IMR-90 (cell line): ENCODE measurements at regions not wholly inside any gene's neighbourhood (a gene's known extent, or its start where the extent isn't known, plus 50 kb on each side); places are given as distances from the start of the nearest gene placed in this dataset.

Experiments
- ATAC-seq: fragments of 200-7000 bp; cut with Tn5 transposase; 2 replicates; pipeline ENCODE4 v1.9.1; 2020; ENCODE audit warnings: low read depth, mild to moderate bottlenecking, moderate library complexity
- BruUV-seq: library from RNA; stranded (reverse); fragments of 400-500 nt; replicated peaks from 2 replicates; lab custom pipeline; 2021; lab: Mats Ljungman, UMichigan
- CTCF ChIA-PET: fragments of 300-600 bp; formaldehyde crosslinking; extraction: SDS; loops from one replicate; lab custom pipeline; 2021; ENCODE audit warnings: antibody characterized with exemption; lab: Yijun Ruan, JAX
- POLR2A ChIA-PET: fragments of 300-600 bp; sonication (Branson Sonifier 250); formaldehyde crosslinking; loops from one replicate; lab custom pipeline; 2022; ENCODE audit warnings: antibody characterized with exemption; ENCODE audit not compliant: unreplicated experiment; lab: Charles Lee
- DNase-seq: peaks from one replicate; pipeline ENCODE4 v3.0.0; 2013
- H2AFZ ChIP-seq: replicated peaks from 2 replicates; pipeline ENCODE3; 2013; ENCODE audit warnings: low read length, mild to moderate bottlenecking; ENCODE audit not compliant: poor library complexity
- H2AK5ac ChIP-seq: 2 replicates; pipeline ENCODE4 v1.6.1; 2013; ENCODE audit warnings: low read depth, low read length, inconsistent platforms
- H2AK9ac ChIP-seq: replicated peaks from 2 replicates; pipeline ENCODE3; 2013; ENCODE audit warnings: mild to moderate bottlenecking, low read depth, low read length, moderate library complexity; ENCODE audit not compliant: poor library complexity
- H2BK120ac ChIP-seq: 2 replicates; pipeline ENCODE4 v1.6.1; 2013; ENCODE audit warnings: low read depth, low read length, inconsistent platforms
- H2BK15ac ChIP-seq: 3 replicates; pipeline ENCODE4 v1.6.1; 2013; ENCODE audit warnings: low read depth, low read length, inconsistent platforms
- H2BK20ac ChIP-seq: 2 replicates; pipeline ENCODE4 v1.6.1; 2013; ENCODE audit warnings: low read depth, mild to moderate bottlenecking, inconsistent platforms, low read length, moderate library complexity
- H2BK5ac ChIP-seq: 2 replicates; pipeline ENCODE4 v1.6.1; 2013; ENCODE audit warnings: mild to moderate bottlenecking, low read depth, low read length, inconsistent platforms; ENCODE audit not compliant: poor library complexity, severe bottlenecking
- H3K14ac ChIP-seq: replicated peaks from 2 replicates; pipeline ENCODE4 v1.6.1; 2013; ENCODE audit warnings: low read depth, low read length, inconsistent platforms
- H3K18ac ChIP-seq: 2 replicates; pipeline ENCODE4 v1.6.1; 2013; ENCODE audit warnings: low read depth, low read length, control low read depth
- H3K23ac ChIP-seq: 2 replicates; pipeline ENCODE4 v1.6.1; 2013; ENCODE audit warnings: low read depth, low read length, inconsistent platforms
- H3K27ac ChIP-seq: 2 replicates; pipeline ENCODE4 v1.5.1; 2013; ENCODE audit warnings: mild to moderate bottlenecking, control low read depth, low read length; ENCODE audit not compliant: insufficient read depth
- H3K27me3 ChIP-seq: 2 replicates; pipeline ENCODE4 v1.6.1; 2013; ENCODE audit warnings: low read length; ENCODE audit not compliant: control insufficient read depth, insufficient read depth
- H3K36me3 ChIP-seq: 2 replicates; pipeline ENCODE4 v1.6.1; 2013; ENCODE audit warnings: low read length, mixed read lengths; ENCODE audit not compliant: control insufficient read depth, insufficient read depth
- H3K4ac ChIP-seq: 2 replicates; pipeline ENCODE4 v1.6.1; 2013; ENCODE audit warnings: low read depth, low read length, inconsistent platforms
- H3K4me1 ChIP-seq: 2 replicates; pipeline ENCODE4 v1.6.1; 2013; ENCODE audit warnings: low read length, mixed read lengths; ENCODE audit not compliant: control insufficient read depth, insufficient read depth
- H3K4me2 ChIP-seq: 2 replicates; pipeline ENCODE4 v1.6.1; 2013; ENCODE audit warnings: low read depth, mild to moderate bottlenecking, control low read depth, low read length, moderate library complexity
- H3K4me3 ChIP-seq: 2 replicates; pipeline ENCODE4 v1.5.1; 2013; ENCODE audit warnings: low read depth, mild to moderate bottlenecking, control low read depth, low read length, moderate library complexity; ENCODE audit not compliant: insufficient read depth
- H3K56ac ChIP-seq: 2 replicates; pipeline ENCODE4 v1.6.1; 2013; ENCODE audit warnings: low read length, inconsistent platforms; ENCODE audit not compliant: insufficient read depth; ENCODE audit errors: extremely low read depth
- H3K79me1 ChIP-seq, 2 experiments: 2 replicates each; pipeline ENCODE4 v1.6.1; 2013; ENCODE audit warnings: low read length in 2 of 2, inconsistent platforms in 1 of 2, low read depth in 1 of 2
- H3K9ac ChIP-seq: 2 replicates; pipeline ENCODE4 v1.6.1; 2013; ENCODE audit warnings: low read depth, low read length, control low read depth
- H3K9me1 ChIP-seq: 2 replicates; pipeline ENCODE4 v1.6.1; 2013; ENCODE audit warnings: low read length, inconsistent platforms; ENCODE audit not compliant: insufficient read depth
- H3K9me3 ChIP-seq: 2 replicates; pipeline ENCODE4 v1.6.1; 2013; ENCODE audit warnings: low read length; ENCODE audit not compliant: control insufficient read depth, insufficient read depth
- H4K20me1 ChIP-seq: 2 replicates; pipeline ENCODE4 v1.6.1; 2013; ENCODE audit warnings: low read length, inconsistent platforms; ENCODE audit not compliant: insufficient read depth
- H4K5ac ChIP-seq: 2 replicates; pipeline ENCODE4 v1.6.1; 2013; ENCODE audit warnings: mild to moderate bottlenecking, low read depth, low read length, control low read depth
- H4K8ac ChIP-seq, 2 experiments: 2 replicates each; pipeline ENCODE4 v1.6.1; 2013; ENCODE audit warnings: low read depth in 2 of 2, low read length in 2 of 2, control low read depth in 1 of 2, inconsistent platforms in 1 of 2
- H4K91ac ChIP-seq: 2 replicates; pipeline ENCODE4 v1.6.1; 2013; ENCODE audit warnings: low read depth, low read length, inconsistent platforms; ENCODE audit not compliant: insufficient read depth
- BHLHE40 ChIP-seq: fragments of 150-350 bp; IDR thresholded peaks from 2 replicates; pipeline ENCODE4 v1.6.1; 2016; ENCODE audit warnings: mild to moderate bottlenecking, low read depth, low read length
- CEBPB ChIP-seq: IDR thresholded peaks from 2 replicates; pipeline ENCODE4 v1.6.1; 2012; ENCODE audit warnings: low read depth, low read length, improper control_type of control experiment
- CHD1 ChIP-seq: IDR thresholded peaks from 2 replicates; pipeline ENCODE4 v1.6.1; 2012; ENCODE audit warnings: low read depth, low read length, improper control_type of control experiment
- CTCF ChIP-seq: conservative IDR thresholded peaks from 2 replicates; pipeline ENCODE4 v1.5.1; 2012; ENCODE audit warnings: mild to moderate bottlenecking, low read depth, low read length, improper control_type of control experiment
- ELK1 ChIP-seq: fragments of 150-350 bp; IDR thresholded peaks from 2 replicates; pipeline ENCODE4 v1.6.1; 2016; ENCODE audit warnings: low read depth, mild to moderate bottlenecking, low read length, moderate library complexity, borderline replicate concordance
- FOS ChIP-seq: fragments of 150-350 bp; IDR thresholded peaks from 2 replicates; pipeline ENCODE4 v1.6.1; 2016; ENCODE audit warnings: low read depth, low read length
- MAFK ChIP-seq: IDR thresholded peaks from 2 replicates; pipeline ENCODE4 v1.6.1; 2012; ENCODE audit warnings: low read depth, low read length, improper control_type of control experiment
- MAZ ChIP-seq: IDR thresholded peaks from 2 replicates; pipeline ENCODE4 v1.6.1; 2012; ENCODE audit warnings: low read depth, mild to moderate bottlenecking, low read length, improper control_type of control experiment, moderate library complexity, borderline replicate concordance
- MXI1 ChIP-seq: IDR thresholded peaks from 2 replicates; pipeline ENCODE4 v1.6.1; 2012; ENCODE audit warnings: low read depth, mild to moderate bottlenecking, low read length, moderate library complexity, borderline replicate concordance
- NFE2L2 ChIP-seq: fragments of 150-350 bp; IDR thresholded peaks from 2 replicates; pipeline ENCODE4 v1.6.1; 2016; ENCODE audit warnings: low read depth, mild to moderate bottlenecking, low read length
- POLR2A ChIP-seq: IDR thresholded peaks from 2 replicates; pipeline ENCODE4 v1.6.1; 2012; ENCODE audit warnings: mild to moderate bottlenecking, low read depth, low read length
- RAD21 ChIP-seq: IDR thresholded peaks from 2 replicates; pipeline ENCODE4 v1.6.1; 2012; ENCODE audit warnings: low read length, improper control_type of control experiment
- RCOR1 ChIP-seq: IDR thresholded peaks from 2 replicates; pipeline ENCODE4 v1.6.1; 2012; ENCODE audit warnings: mild to moderate bottlenecking, low read length, improper control_type of control experiment; ENCODE audit not compliant: insufficient replicate concordance
- RFX5 ChIP-seq: IDR thresholded peaks from 2 replicates; pipeline ENCODE4 v1.8.0; 2012; ENCODE audit warnings: low read depth, mild to moderate bottlenecking, low read length, moderate library complexity
- SMC3 ChIP-seq: fragments of 150-350 bp; IDR thresholded peaks from 2 replicates; pipeline ENCODE4 v1.6.1; 2016; ENCODE audit warnings: low read depth, mild to moderate bottlenecking, antibody characterized with exemption, low read length, moderate library complexity
- USF2 ChIP-seq: fragments of 150-350 bp; IDR thresholded peaks from 2 replicates; pipeline ENCODE4 v1.6.1; 2017; ENCODE audit warnings: mild to moderate bottlenecking, antibody characterized with exemption, low read length, low read depth
- WGBS, 2 experiments: methylation state at CpG; one replicate each; pipeline versions ENCODE4 v1.1.5 to v1.1.7; 2013; ENCODE audit warnings: missing lambda C conversion rate in 2 of 2; ENCODE audit not compliant: insufficient read length in 1 of 2; ENCODE audit errors: extremely low coverage in 2 of 2; 5-methylcytosine and 5-hydroxymethylcytosine counted together
- dilution Hi-C: fragments of 300-500 bp; cut with HindIII; formaldehyde crosslinking; loops from one replicate; pipeline ENCODE4 v1.14.3; 2018; ENCODE audit warnings: low sequenced_read_pairs; ENCODE audit not compliant: unreplicated experiment
- in situ Hi-C: fragments of 300-500 bp; cut with MboI; formaldehyde crosslinking; loops from 3 replicates; pipeline ENCODE4 v1.14.3; 2019; ENCODE audit warnings: low sequenced_read_pairs, inconsistent platforms, mixed read lengths
- intact Hi-C: fragments of 100-400 bp; cut with micrococcal nuclease; formaldehyde crosslinking; loops from 2 replicates; pipeline ENCODE4 v1.10.0; 2022

GRCh38 chr3:145359040-145359439 lies 801.9 kb downstream of the PLOD2 start:
- no CpG with 5 or more reads among the region's 1 CpG for WGBS, 2 experiments

More at GRCh38 chr3:145359040-145359439, 801.9 kb downstream of the PLOD2 start:
- H2AK5ac ChIP-seq = no peak overlapping the region
- in situ Hi-C loops (no loop called here), dilution Hi-C loops (no loop called here), intact Hi-C loops (no loop called here)
- H3K4ac ChIP-seq = no peak overlapping the region
- no peaks in the 10 kb centered on the region for H3K79me1 ChIP-seq
- peaks cover 7% of the 10 kb centered on the region for H3K9me3 ChIP-seq
- no peak overlapping the region for H3K4me2 ChIP-seq
- DNase-seq (no peak), ATAC-seq (no peak)
- no peak overlapping the region for H2BK120ac ChIP-seq
- H2BK5ac ChIP-seq = no peak overlapping the region
- H3K27ac ChIP-seq = no peak overlapping the region
- H3K23ac ChIP-seq = no peak overlapping the region
- H4K8ac ChIP-seq = no peak overlapping the region
- no peak overlapping the region for H2AK9ac ChIP-seq
- no peaks in the 10 kb centered on the region for H3K36me3 ChIP-seq
- no peaks in the 10 kb centered on the region for H3K4me1 ChIP-seq
- POLR2A ChIA-PET = no interaction called here
- no peaks in the 10 kb centered on the region for H4K20me1 ChIP-seq
- no peak overlapping the region for H4K91ac ChIP-seq
- no peak overlapping the region for H3K56ac ChIP-seq
- no peak overlapping the region for H2BK15ac ChIP-seq
- no peak overlapping the region for H2AFZ ChIP-seq
- no peak overlapping the region for H3K9ac ChIP-seq
- no peak overlapping the region for H2BK20ac ChIP-seq
- no peak overlapping the region for H4K5ac ChIP-seq
- no peaks in the 10 kb centered on the region for H3K27me3 ChIP-seq
- BruUV-seq = no TSS peak
- CTCF ChIA-PET = no interaction called here
- no peak for TF ChIP-seq NFE2L2
- no peak for TF ChIP-seq MAFK
- no peak for TF ChIP-seq MXI1
- TF ChIP-seq FOS = no peak
- no peak for TF ChIP-seq CHD1
- TF ChIP-seq RCOR1 = no peak
- no peak for TF ChIP-seq SMC3
- TF ChIP-seq ELK1 = no peak
- TF ChIP-seq RAD21 = no peak
- TF ChIP-seq BHLHE40 = no peak
- no peak for TF ChIP-seq CEBPB
- TF ChIP-seq POLR2A = no peak
- TF ChIP-seq RFX5 = no peak
- TF ChIP-seq MAZ = no peak
- no peak for TF ChIP-seq CTCF
- no peak for TF ChIP-seq USF2
- no peaks in the 10 kb centered on the region for H3K9me1 ChIP-seq
- H3K14ac ChIP-seq = no peak overlapping the region
- H3K18ac ChIP-seq = no peak overlapping the region
- H3K4me3 ChIP-seq = no peak overlapping the region
